NCI-H774 (cell line): ENCODE measurements at regions not wholly inside any gene's neighbourhood (a gene's known extent, or its start where the extent isn't known, plus 50 kb on each side); places are given as distances from the start of the nearest gene placed in this dataset.
"Not testable (repeated sequence)": the region's sequence is repeated elsewhere in the genome, so short reads cannot be mapped to it uniquely, and the experiment has no call there.

Source experiments
- DNase-seq: peaks from one replicate; lab custom pipeline; 2025; lab: John Stamatoyannopoulos, UW

- DNase-seq, result no peak
These were observed 188.0 kb downstream of the CARTPT start for GRCh38 chr5:71907001-71907588.

- DNase-seq, result no peak
These were observed 188.6 kb downstream of the CARTPT start for GRCh38 chr5:71907608-71908145.

- no peak for DNase-seq
These were observed 191.7 kb downstream of the CARTPT start for GRCh38 chr5:71910741-71911140.

GRCh38 chr5:71912021-71912420 is 192.9 kb downstream of the CARTPT start:
- DNase-seq, result no peak

- no peak for DNase-seq
These were observed 193.0 kb upstream of the MAP1B start for GRCh38 chr5:71914281-71914680.

- no peak for DNase-seq
These were observed 184.6 kb upstream of the MAP1B start for GRCh38 chr5:71922584-71923106.

- DNase-seq, result no peak
These were observed 183.5 kb upstream of the MAP1B start for GRCh38 chr5:71923755-71924154.

GRCh38 chr5:71924325-71924724 is 182.9 kb upstream of the MAP1B start:
- no peak for DNase-seq

GRCh38 chr5:71924980-71925379 is 182.3 kb upstream of the MAP1B start:
- peak; percentile 11 for DNase-seq

GRCh38 chr5:71925608-71926091 is 181.6 kb upstream of the MAP1B start:
- DNase-seq, result no peak

- no peak for DNase-seq
These were observed 178.3 kb upstream of the MAP1B start for GRCh38 chr5:71929003-71929402.

GRCh38 chr5:71930554-71930953 is 176.7 kb upstream of the MAP1B start:
- DNase-seq, result not testable (repeated sequence)

GRCh38 chr5:71932131-71932654 is 175.1 kb upstream of the MAP1B start:
- DNase-seq, result no peak

- peak; percentile 21 for DNase-seq
These were observed 174.5 kb upstream of the MAP1B start for GRCh38 chr5:71932655-71933338.

- no peak for DNase-seq
These were observed 173.0 kb upstream of the MAP1B start for GRCh38 chr5:71934322-71934721.

- peak; percentile 72 for DNase-seq
These were observed 169.2 kb upstream of the MAP1B start for GRCh38 chr5:71937921-71938698.

GRCh38 chr5:71938895-71939294 is 168.4 kb upstream of the MAP1B start:
- DNase-seq, result peak; percentile 86

- DNase-seq, result peak; percentile 21
These were observed 167.6 kb upstream of the MAP1B start for GRCh38 chr5:71939452-71940230.

GRCh38 chr5:71943874-71944273 is 163.4 kb upstream of the MAP1B start:
- DNase-seq, result no peak

GRCh38 chr5:71945436-71945835 is 161.8 kb upstream of the MAP1B start:
- DNase-seq, result no peak

GRCh38 chr5:71946343-71947030 is 160.8 kb upstream of the MAP1B start:
- DNase-seq, result no peak
